ENCODE measurements at regions not wholly inside any gene's neighbourhood (a gene's known extent, or its start where the extent isn't known, plus 50 kb on each side); places are given as distances from the start of the nearest gene placed in this dataset.

GRCh38 chr18:73780218-73780617 is 367.4 kb downstream of the FBXO15 start:
- no peak for TF ChIP-seq EZH2phosphoT487 (IDR thresholded peaks at IDR 0.05; ENCODE audit: low read depth, severe bottlenecking, unreplicated experiment)
- TF ChIP-seq EZH2 (IDR thresholded peaks at IDR 0.05; ENCODE audit: borderline replicate concordance) = no peak
- TF ChIP-seq CTCF (IDR thresholded peaks at IDR 0.05; ENCODE audit: poor library complexity) = no peak
- H3K4me1 ChIP-seq (ENCODE audit: insufficient read depth) = no peaks in the 10 kb centered on the region
- H3K4me2 ChIP-seq = no peak overlapping the region
- H3K4me3 ChIP-seq = no peak overlapping the region
- H3K9me3 ChIP-seq (ENCODE audit: low read depth) = no peaks in the 10 kb centered on the region
- H3K27me3 ChIP-seq = no peaks in the 10 kb centered on the region
- H3K36me3 ChIP-seq (replicated peaks; ENCODE audit: insufficient read depth, low read depth) = no peaks in the 10 kb centered on the region
- no peaks in the 10 kb centered on the region for H3K9me2 ChIP-seq (replicated peaks; ENCODE audit: insufficient read depth)
- WGBS (ENCODE audit: low lambda C conversion rate, missing lambda C conversion rate) = 73% methylated on average over 7 of the region's 7 CpGs
- H3K79me2 ChIP-seq = no peaks in the 10 kb centered on the region
- H4K20me1 ChIP-seq (ENCODE audit: insufficient read depth, poor library complexity, severe bottlenecking) = no peaks in the 10 kb centered on the region
- DNase-seq (ENCODE audit: low spot score) = no peak
- no peak overlapping the region for H2AFZ ChIP-seq
- H3K27ac ChIP-seq = no peak overlapping the region

- TF ChIP-seq CTCF (IDR thresholded peaks at IDR 0.05; ENCODE audit: poor library complexity) = no peak
- TF ChIP-seq EZH2 (IDR thresholded peaks at IDR 0.05; ENCODE audit: borderline replicate concordance) = no peak
- no peak for TF ChIP-seq EZH2phosphoT487 (IDR thresholded peaks at IDR 0.05; ENCODE audit: low read depth, severe bottlenecking, unreplicated experiment)
- Histone ChIP-seq H3K4me2 (no peak overlapping the region), H3K27me3 (no peaks in the 10 kb centered on the region), H3K4me1 (ENCODE audit: insufficient read depth) (no peaks in the 10 kb centered on the region), H3K36me3 (replicated peaks; ENCODE audit: insufficient read depth, low read depth) (no peaks in the 10 kb centered on the region), H3K79me2 (no peaks in the 10 kb centered on the region), H3K9me2 (replicated peaks; ENCODE audit: insufficient read depth) (no peaks in the 10 kb centered on the region), H2AFZ (no peak overlapping the region), H3K9me3 (ENCODE audit: low read depth) (no peaks in the 10 kb centered on the region), H3K4me3 (no peak overlapping the region), H4K20me1 (ENCODE audit: insufficient read depth, poor library complexity, severe bottlenecking) (no peaks in the 10 kb centered on the region), H3K27ac (no peak overlapping the region)
- WGBS (ENCODE audit: low lambda C conversion rate, missing lambda C conversion rate) = 77% methylated on average over 2 of the region's 2 CpGs
- no peak for DNase-seq (ENCODE audit: low spot score)
Observed at GRCh38 chr18:73778032-73778359, 369.6 kb downstream of the FBXO15 start.

GRCh38 chr18:73777356-73778031 is 370.1 kb downstream of the FBXO15 start:
- H3K79me2 ChIP-seq = no peaks in the 10 kb centered on the region
- no peak overlapping the region for H3K4me3 ChIP-seq
- no peaks in the 10 kb centered on the region for H4K20me1 ChIP-seq (ENCODE audit: insufficient read depth, poor library complexity, severe bottlenecking)
- 74% methylated on average over 1 of the region's 1 CpG for WGBS (ENCODE audit: low lambda C conversion rate, missing lambda C conversion rate)
- DNase-seq (ENCODE audit: low spot score) = no peak
- no peak overlapping the region for H3K4me2 ChIP-seq
- no peaks in the 10 kb centered on the region for H3K36me3 ChIP-seq (replicated peaks; ENCODE audit: insufficient read depth, low read depth)
- no peak overlapping the region for H2AFZ ChIP-seq
- no peaks in the 10 kb centered on the region for H3K4me1 ChIP-seq (ENCODE audit: insufficient read depth)
- no peaks in the 10 kb centered on the region for H3K9me2 ChIP-seq (replicated peaks; ENCODE audit: insufficient read depth)
- TF ChIP-seq EZH2phosphoT487 (IDR thresholded peaks at IDR 0.05; ENCODE audit: low read depth, severe bottlenecking, unreplicated experiment) (no peak), EZH2 (IDR thresholded peaks at IDR 0.05; ENCODE audit: borderline replicate concordance) (no peak), CTCF (IDR thresholded peaks at IDR 0.05; ENCODE audit: poor library complexity) (no peak)
- H3K9me3 ChIP-seq (ENCODE audit: low read depth) = no peaks in the 10 kb centered on the region
- H3K27me3 ChIP-seq = no peaks in the 10 kb centered on the region
- no peak overlapping the region for H3K27ac ChIP-seq

Data from hepatocyte (in vitro differentiated cells).